ENCODE measurements at regions not wholly inside any gene's neighbourhood (a gene's known extent, or its start where the extent isn't known, plus 50 kb on each side); places are given as distances from the start of the nearest gene placed in this dataset.

DNA sequence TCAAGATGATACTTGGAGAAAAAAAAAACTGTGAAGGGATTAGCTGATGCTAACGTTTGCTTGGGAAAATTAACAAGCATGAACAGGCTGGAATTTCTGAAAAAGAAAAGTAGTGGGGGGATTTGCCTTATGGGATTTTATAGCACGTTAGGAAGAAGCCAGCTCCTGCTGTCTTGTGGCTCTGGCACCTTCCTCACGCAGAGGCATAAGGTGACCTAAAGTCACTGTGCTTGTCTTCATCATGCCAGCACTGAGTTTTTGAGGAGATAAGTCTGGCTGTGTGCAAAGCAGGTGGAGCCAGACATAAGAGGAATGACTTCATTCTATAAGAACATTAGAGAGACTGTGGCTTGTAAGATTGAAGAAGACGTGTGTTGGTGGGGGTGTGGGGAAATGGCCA is 94.4 kb upstream of the MAP1B start:
- no peak for DNase-seq
- Mint-ChIP-seq H3K27ac (no peak overlapping the region), H3K4me3 (no peak overlapping the region), H3K27me3 (peaks cover 7 to 46% (median 14%) of the 10 kb centered on the region in 5 donors), H3K36me3 (no peaks in the 10 kb centered on the region), H3K9me3 (no peaks in the 10 kb centered on the region), H3K4me1 (no peaks in the 10 kb centered on the region)
- POLR2A ChIA-PET: no interaction called here
- no peak for ATAC-seq

- ATAC-seq: no peak
- H3K27me3 Mint-ChIP-seq: peaks cover 7 to 45% (median 16%) of the 10 kb centered on the region in 5 donors
- H3K9me3 Mint-ChIP-seq: no peaks in the 10 kb centered on the region
- no peak overlapping the region for H3K27ac Mint-ChIP-seq
- H3K36me3 Mint-ChIP-seq: no peaks in the 10 kb centered on the region
- H3K4me3 Mint-ChIP-seq: no peak overlapping the region
- no peak for DNase-seq
- H3K4me1 Mint-ChIP-seq: peaks cover 0 to 2% (median 0%) of the 10 kb centered on the region in 4 donors
- POLR2A ChIA-PET: no interaction called here
Observed at GRCh38 chr5:72013766-72014624, 93.3 kb upstream of the MAP1B start.

DNA sequence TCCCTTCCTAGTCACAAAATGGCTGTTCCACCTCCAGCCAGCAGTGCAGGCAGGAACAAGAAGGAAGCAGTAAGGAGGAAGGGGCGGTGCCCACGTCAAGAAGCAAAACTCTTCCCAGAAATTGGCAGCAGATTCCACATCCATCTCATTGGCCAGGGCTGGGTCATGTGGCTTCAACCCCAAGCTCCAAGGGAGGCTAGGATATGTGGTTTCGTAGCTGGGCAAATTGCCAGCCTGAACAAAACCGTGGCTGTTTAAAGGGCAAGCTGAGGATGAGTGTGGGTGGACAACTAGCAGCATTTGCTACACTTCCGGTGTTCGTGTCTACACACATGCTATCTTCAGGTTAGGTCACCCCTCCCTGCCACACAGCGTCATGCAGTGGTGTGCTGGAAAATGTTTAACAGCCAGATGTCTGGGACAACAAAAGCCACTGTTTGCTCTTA is 92.1 kb upstream of the MAP1B start:
- Mint-ChIP-seq H3K9me3 (no peaks in the 10 kb centered on the region), H3K4me1 (peaks cover 0 to 2% (median 0%) of the 10 kb centered on the region in 4 donors), H3K36me3 (no peaks in the 10 kb centered on the region), H3K27ac (no peak overlapping the region), H3K4me3 (no peak overlapping the region), H3K27me3 (peaks cover 13 to 47% (median 20%) of the 10 kb centered on the region in 5 donors)
- DNase-seq: no peak
- POLR2A ChIA-PET: no interaction called here
- ATAC-seq: no peak

DNA sequence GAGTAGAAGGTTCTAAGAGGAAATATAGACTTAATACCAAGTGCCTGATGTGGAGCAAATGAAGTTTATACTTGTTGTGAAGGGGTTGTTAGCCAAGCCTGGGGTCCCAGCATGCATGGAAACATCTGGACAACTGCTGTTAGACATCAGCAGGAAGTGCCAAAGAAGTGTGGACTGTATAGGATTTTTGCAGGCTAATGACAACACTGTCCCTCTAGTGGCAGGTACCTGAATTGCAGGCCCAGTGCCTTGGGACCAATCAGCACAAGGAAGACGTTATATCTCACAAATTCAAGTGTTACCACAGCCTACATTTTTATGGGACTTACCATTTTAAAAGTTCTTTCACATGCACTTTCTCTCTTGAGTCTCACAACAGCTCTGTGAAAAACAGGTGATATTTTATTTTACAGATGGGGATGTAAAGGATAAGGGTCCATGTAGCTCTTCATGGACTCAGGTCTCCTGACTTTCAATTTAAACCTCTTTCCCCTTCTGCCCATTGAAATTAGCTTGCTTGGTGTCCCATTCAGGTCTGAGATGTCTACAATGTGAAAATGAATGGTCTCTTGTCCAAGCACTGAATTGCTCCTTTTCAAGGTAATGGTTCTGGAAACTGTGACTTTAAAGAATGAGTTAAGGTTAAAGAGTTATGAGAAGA is 89.0 kb upstream of the MAP1B start:
- DNase-seq: peak; percentile 6 to 72 (median 42)

GRCh38 chr5:72020161-72020983 is 86.9 kb upstream of the MAP1B start:
- no peak for ATAC-seq
- H3K4me1 Mint-ChIP-seq: peaks cover 0 to 2% (median under 1%) of the 10 kb centered on the region in 4 donors
- H3K27ac Mint-ChIP-seq: no peak overlapping the region
- H3K36me3 Mint-ChIP-seq: no peaks in the 10 kb centered on the region
- H3K9me3 Mint-ChIP-seq: peaks cover 0 to 9% (median 2%) of the 10 kb centered on the region in 9 donors
- no peak overlapping the region for H3K4me3 Mint-ChIP-seq
- peaks cover 9 to 34% (median 23%) of the 10 kb centered on the region in 5 donors for H3K27me3 Mint-ChIP-seq
- DNase-seq: no peak
- POLR2A ChIA-PET: no interaction called here

More for the DNA sequence above, 89.0 kb upstream of the MAP1B start:
- Mint-ChIP-seq H3K36me3 (no peaks in the 10 kb centered on the region), H3K4me1 (peaks cover 0 to 2% (median under 1%) of the 10 kb centered on the region in 4 donors), H3K27me3 (peaks cover 10 to 37% (median 24%) of the 10 kb centered on the region in 5 donors), H3K27ac (no peak overlapping the region), H3K4me3 (no peak overlapping the region), H3K9me3 (peaks cover 0 to 1% (median 0%) of the 10 kb centered on the region in 9 donors)
- POLR2A ChIA-PET: no interaction called here
- ATAC-seq: peak; percentile 46 to 50

GRCh38 chr5:72021651-72022357 is 85.5 kb upstream of the MAP1B start:
- DNase-seq (no peak), ATAC-seq (no peak)
- POLR2A ChIA-PET: no interaction called here
- Mint-ChIP-seq H3K36me3 (no peaks in the 10 kb centered on the region), H3K4me3 (no peak overlapping the region), H3K27me3 (peaks cover 10 to 30% (median 22%) of the 10 kb centered on the region in 5 donors), H3K27ac (no peak overlapping the region), H3K9me3 (peaks cover 0 to 9% (median 2%) of the 10 kb centered on the region in 9 donors), H3K4me1 (peaks cover 0 to 2% (median under 1%) of the 10 kb centered on the region in 4 donors)

DNA sequence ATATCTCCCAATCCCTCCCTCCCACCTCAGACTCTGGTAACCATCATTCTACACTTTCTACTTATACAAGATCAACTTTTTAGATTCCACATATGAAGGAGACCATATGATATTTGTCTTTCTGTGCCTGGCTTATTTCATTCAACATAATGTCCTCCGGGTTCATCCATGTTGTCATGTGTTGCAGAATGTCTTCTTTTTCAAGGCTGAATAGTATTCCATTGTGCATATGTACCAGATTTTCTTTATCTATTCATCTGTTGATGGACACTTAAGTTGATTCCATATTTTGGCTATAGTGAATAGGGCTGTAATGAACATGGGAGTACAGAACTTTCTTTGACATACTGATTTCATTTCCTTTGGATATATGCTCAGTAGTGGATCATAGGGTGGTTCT is 78.9 kb upstream of the MAP1B start:
- H3K36me3 Mint-ChIP-seq: peaks cover 0 to 15% (median 0%) of the 10 kb centered on the region in 3 donors
- H3K9me3 Mint-ChIP-seq: peaks cover 0 to 24% (median 2%) of the 10 kb centered on the region in 9 donors
- DNase-seq (no peak), ATAC-seq (no peak)
- POLR2A ChIA-PET: no interaction called here
- peaks cover 11 to 21% (median 13%) of the 10 kb centered on the region in 5 donors for H3K27me3 Mint-ChIP-seq
- H3K4me1 Mint-ChIP-seq: no peaks in the 10 kb centered on the region
- H3K4me3 Mint-ChIP-seq: no peak overlapping the region
- no peak overlapping the region for H3K27ac Mint-ChIP-seq

DNA sequence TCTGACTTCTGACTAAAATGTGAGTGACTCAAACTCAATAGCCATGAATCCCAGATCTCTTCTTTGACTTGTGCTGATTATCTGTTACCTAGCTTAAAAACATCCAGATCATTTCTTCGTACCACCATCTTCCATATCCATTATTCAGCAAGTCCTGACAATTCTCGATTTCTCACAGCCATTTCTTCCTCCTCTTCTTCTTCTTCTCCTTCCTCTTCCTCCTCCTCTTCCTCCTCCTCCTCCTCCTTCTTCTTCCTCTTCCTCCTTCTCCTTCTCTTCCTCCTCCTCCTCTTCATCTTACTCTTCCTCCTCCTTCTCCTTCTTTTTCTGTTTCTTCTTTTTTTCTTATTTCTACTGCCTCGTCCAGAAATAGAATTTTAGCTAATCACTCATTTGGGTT is 77.0 kb upstream of the MAP1B start:
- H3K27me3 Mint-ChIP-seq: peaks cover 8 to 23% (median 12%) of the 10 kb centered on the region in 5 donors
- H3K4me1 Mint-ChIP-seq: no peaks in the 10 kb centered on the region
- H3K4me3 Mint-ChIP-seq: no peak overlapping the region
- H3K27ac Mint-ChIP-seq: no peak overlapping the region
- peaks cover 0 to 15% (median 0%) of the 10 kb centered on the region in 9 donors for H3K9me3 Mint-ChIP-seq
- POLR2A ChIA-PET: no interaction called here
- DNase-seq (no peak), ATAC-seq (no peak)
- peaks cover 0 to 15% (median 0%) of the 10 kb centered on the region in 3 donors for H3K36me3 Mint-ChIP-seq

- DNase-seq (no peak), ATAC-seq (no peak)
- Mint-ChIP-seq H3K4me3 (no peak overlapping the region), H3K4me1 (no peaks in the 10 kb centered on the region), H3K36me3 (peaks cover 0 to 13% (median 0%) of the 10 kb centered on the region in 3 donors), H3K9me3 (peaks cover 0 to 14% (median 0%) of the 10 kb centered on the region in 9 donors), H3K27ac (no peak overlapping the region), H3K27me3 (peaks cover 9 to 40% (median 21%) of the 10 kb centered on the region in 5 donors)
- POLR2A ChIA-PET: no interaction called here
Observed at GRCh38 chr5:72032788-72033187, 74.5 kb upstream of the MAP1B start.

DNA sequence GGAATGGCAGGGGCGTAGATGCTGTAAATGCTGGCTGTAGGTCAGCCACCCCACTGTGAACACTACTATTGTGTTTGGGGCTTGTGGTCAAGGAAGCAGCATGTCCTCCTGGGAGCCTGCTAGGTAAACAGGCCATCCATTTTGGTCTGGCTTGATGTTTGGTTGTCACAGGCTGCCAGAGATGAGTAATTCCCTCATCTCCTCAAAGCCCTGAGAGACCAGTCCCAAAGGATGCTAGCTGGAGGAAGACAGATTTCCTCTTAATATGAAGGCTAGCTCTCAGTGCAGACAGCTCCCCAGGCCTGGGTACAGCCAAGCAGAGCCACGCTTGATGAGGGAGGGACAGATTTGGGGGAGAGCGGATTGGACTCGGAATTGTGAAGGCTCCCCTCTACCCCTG is 72.5 kb upstream of the MAP1B start:
- POLR2A ChIA-PET: no interaction called here
- Mint-ChIP-seq H3K36me3 (no peaks in the 10 kb centered on the region), H3K9me3 (peaks cover 0 to 5% (median 0%) of the 10 kb centered on the region in 9 donors), H3K4me3 (no peak overlapping the region), H3K27me3 (peaks cover 10 to 55% (median 31%) of the 10 kb centered on the region in 5 donors), H3K27ac (no peak overlapping the region), H3K4me1 (no peaks in the 10 kb centered on the region)
- DNase-seq: no peak
- no peak for ATAC-seq

DNA sequence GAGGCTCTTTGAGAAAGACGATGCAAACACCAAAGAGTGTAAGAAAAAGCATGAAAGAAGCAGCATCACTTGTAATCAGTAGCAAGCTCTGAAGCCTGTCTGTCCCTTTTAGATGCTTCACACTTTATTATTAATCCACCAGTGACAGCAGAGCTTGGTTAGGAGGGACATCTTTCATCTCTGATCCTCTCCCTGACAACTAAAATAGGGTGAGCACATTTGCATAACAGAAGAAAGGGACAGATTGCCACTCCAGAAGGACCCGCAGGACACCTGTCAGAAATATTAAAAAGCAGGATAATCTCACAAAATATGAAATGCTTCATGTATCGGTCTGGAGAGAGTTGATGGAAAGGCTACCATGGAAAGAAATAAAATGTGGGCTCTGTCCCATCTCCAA is 71.4 kb upstream of the MAP1B start:
- no peaks in the 10 kb centered on the region for H3K9me3 Mint-ChIP-seq
- H3K27me3 Mint-ChIP-seq: peaks cover 7 to 51% (median 26%) of the 10 kb centered on the region in 5 donors
- no peak overlapping the region for H3K4me3 Mint-ChIP-seq
- H3K27ac Mint-ChIP-seq: no peak overlapping the region
- DNase-seq (no peak), ATAC-seq (no peak)
- POLR2A ChIA-PET: interaction anchor here (0.7 kb wide), 1 partner anchor 516 kb away, joined by 3 read pairs; no protein-coding TSS in a partner anchor
- no peaks in the 10 kb centered on the region for H3K36me3 Mint-ChIP-seq
- no peaks in the 10 kb centered on the region for H3K4me1 Mint-ChIP-seq

DNA sequence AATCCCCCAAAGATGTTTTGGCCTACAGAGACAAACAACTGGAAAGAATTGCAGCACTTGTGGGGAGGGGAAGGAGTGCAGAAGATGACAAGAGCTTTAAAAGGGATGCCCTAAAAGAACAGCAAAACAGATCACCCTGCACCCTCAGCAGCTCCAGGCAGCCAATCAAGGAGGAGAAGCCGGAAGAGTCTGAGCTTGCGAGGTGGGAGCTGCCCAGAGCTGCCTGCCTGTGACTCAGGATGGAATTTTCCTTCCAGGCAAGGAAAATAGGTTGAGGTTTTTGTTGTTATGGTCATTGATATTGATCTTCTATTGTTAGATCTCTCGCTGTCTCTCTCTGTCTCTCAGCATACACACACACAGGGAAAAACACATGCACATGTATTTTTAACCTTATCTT is 70.3 kb upstream of the MAP1B start:
- ATAC-seq (no peak), DNase-seq (no peak)
- POLR2A ChIA-PET: no interaction called here
- H3K27ac Mint-ChIP-seq: no peak overlapping the region
- H3K4me3 Mint-ChIP-seq: no peak overlapping the region
- no peaks in the 10 kb centered on the region for H3K4me1 Mint-ChIP-seq
- H3K36me3 Mint-ChIP-seq: no peaks in the 10 kb centered on the region
- no peaks in the 10 kb centered on the region for H3K9me3 Mint-ChIP-seq
- peaks cover 5 to 46% (median 22%) of the 10 kb centered on the region in 5 donors for H3K27me3 Mint-ChIP-seq

Measured in naive thymus-derived CD8-positive, alpha-beta T cell (primary cell).